ENCODE measurements at regions not wholly inside any gene's neighbourhood (a gene's known extent, or its start where the extent isn't known, plus 50 kb on each side); places are given as distances from the start of the nearest gene placed in this dataset.

- no peak for TF ChIP-seq NR2C2 (CRISPR knock-in tag; IDR thresholded peaks at IDR 0.05; ENCODE audit: borderline replicate concordance)
- TF ChIP-seq BHLHE40 (IDR thresholded peaks at IDR 0.05; ENCODE audit: low read length): no peak
- no peak for TF ChIP-seq ZHX2 (IDR thresholded peaks at IDR 0.05; ENCODE audit: low read depth)
- TF ChIP-seq ZHX2 (CRISPR knock-in tag; IDR thresholded peaks at IDR 0.05; ENCODE audit: borderline replicate concordance): no peak
- no peak for TF ChIP-seq SNAI1 (CRISPR knock-in tag; IDR thresholded peaks at IDR 0.05; ENCODE audit: borderline replicate concordance)
Observed at GRCh38 chr9:110105107-110105506, 102.9 kb downstream of the C9orf152 start.
